Ishikawa (cell line): ENCODE measurements at regions not wholly inside any gene's neighbourhood (a gene's known extent, or its start where the extent isn't known, plus 50 kb on each side); places are given as distances from the start of the nearest gene placed in this dataset.

Experiments used
- CEBPB ChIP-seq: IDR thresholded peaks from 2 replicates; pipeline ENCODE4 v1.6.1; 2012
- CREB1 ChIP-seq: IDR thresholded peaks from 2 replicates; pipeline ENCODE4 v1.6.1; 2012; ENCODE audit warnings: low read depth
- EGR1 ChIP-seq: IDR thresholded peaks from 2 replicates; pipeline ENCODE4 v1.6.1; 2012
- EP300 ChIP-seq: IDR thresholded peaks from 2 replicates; pipeline ENCODE4 v1.6.1; 2012; ENCODE audit warnings: borderline replicate concordance
- FOXM1 ChIP-seq: IDR thresholded peaks from 2 replicates; pipeline ENCODE4 v1.6.1; 2012; ENCODE audit warnings: low read depth, borderline replicate concordance
- NFIC ChIP-seq: IDR thresholded peaks from 2 replicates; pipeline ENCODE4 v1.6.1; 2012
- RAD21 ChIP-seq: IDR thresholded peaks from 2 replicates; pipeline ENCODE4 v1.6.1; 2012; ENCODE audit warnings: low read depth
- TAF1 ChIP-seq: IDR thresholded peaks from 2 replicates; pipeline ENCODE4 v1.6.1; 2012; ENCODE audit warnings: low read depth, mild to moderate bottlenecking
- TCF12 ChIP-seq: IDR thresholded peaks from 2 replicates; pipeline ENCODE4 v1.6.1; 2012; ENCODE audit warnings: low read depth
- TEAD4 ChIP-seq: IDR thresholded peaks from 2 replicates; pipeline ENCODE4 v1.6.1; 2012
- YY1 ChIP-seq: IDR thresholded peaks from 2 replicates; pipeline ENCODE4 v1.6.1; 2012; ENCODE audit warnings: low read depth
- ZBTB7A ChIP-seq: IDR thresholded peaks from 2 replicates; pipeline ENCODE4 v1.6.1; 2012; ENCODE audit warnings: low read depth
- TF ChIP-seq, protein P1 (sequence below): IDR thresholded peaks from 2 replicates; pipeline ENCODE4 v1.6.1; 2012; ENCODE audit warnings: low read depth, mild to moderate bottlenecking
- TF ChIP-seq, protein P2 (sequence below): IDR thresholded peaks from 2 replicates; pipeline ENCODE4 v1.6.1; 2012
- TF ChIP-seq, protein P3 (sequence below): IDR thresholded peaks from 2 replicates; pipeline ENCODE4 v1.6.1; 2012

GRCh38 chr18:60624207-60624606 lies 251.6 kb upstream of the MC4R start:
- no peak for TF ChIP-seq EP300
- no peak for TF ChIP-seq TCF12
- no peak for TF ChIP-seq TAF1
- no peak for TF ChIP-seq TEAD4
- no peak for TF ChIP-seq CEBPB

GRCh38 chr18:60639836-60640235 lies 267.3 kb upstream of the MC4R start:
- no peak for TF ChIP-seq TCF12
- TF ChIP-seq ZBTB7A = no peak
- no peak for TF ChIP-seq EGR1
- TF ChIP-seq TEAD4 = no peak
- no peak for TF ChIP-seq NFIC
- TF ChIP-seq, protein P1, sequence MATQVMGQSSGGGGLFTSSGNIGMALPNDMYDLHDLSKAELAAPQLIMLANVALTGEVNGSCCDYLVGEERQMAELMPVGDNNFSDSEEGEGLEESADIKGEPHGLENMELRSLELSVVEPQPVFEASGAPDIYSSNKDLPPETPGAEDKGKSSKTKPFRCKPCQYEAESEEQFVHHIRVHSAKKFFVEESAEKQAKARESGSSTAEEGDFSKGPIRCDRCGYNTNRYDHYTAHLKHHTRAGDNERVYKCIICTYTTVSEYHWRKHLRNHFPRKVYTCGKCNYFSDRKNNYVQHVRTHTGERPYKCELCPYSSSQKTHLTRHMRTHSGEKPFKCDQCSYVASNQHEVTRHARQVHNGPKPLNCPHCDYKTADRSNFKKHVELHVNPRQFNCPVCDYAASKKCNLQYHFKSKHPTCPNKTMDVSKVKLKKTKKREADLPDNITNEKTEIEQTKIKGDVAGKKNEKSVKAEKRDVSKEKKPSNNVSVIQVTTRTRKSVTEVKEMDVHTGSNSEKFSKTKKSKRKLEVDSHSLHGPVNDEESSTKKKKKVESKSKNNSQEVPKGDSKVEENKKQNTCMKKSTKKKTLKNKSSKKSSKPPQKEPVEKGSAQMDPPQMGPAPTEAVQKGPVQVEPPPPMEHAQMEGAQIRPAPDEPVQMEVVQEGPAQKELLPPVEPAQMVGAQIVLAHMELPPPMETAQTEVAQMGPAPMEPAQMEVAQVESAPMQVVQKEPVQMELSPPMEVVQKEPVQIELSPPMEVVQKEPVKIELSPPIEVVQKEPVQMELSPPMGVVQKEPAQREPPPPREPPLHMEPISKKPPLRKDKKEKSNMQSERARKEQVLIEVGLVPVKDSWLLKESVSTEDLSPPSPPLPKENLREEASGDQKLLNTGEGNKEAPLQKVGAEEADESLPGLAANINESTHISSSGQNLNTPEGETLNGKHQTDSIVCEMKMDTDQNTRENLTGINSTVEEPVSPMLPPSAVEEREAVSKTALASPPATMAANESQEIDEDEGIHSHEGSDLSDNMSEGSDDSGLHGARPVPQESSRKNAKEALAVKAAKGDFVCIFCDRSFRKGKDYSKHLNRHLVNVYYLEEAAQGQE = no peak
- TF ChIP-seq TAF1 = no peak
- no peak for TF ChIP-seq EP300
- TF ChIP-seq, protein P2, sequence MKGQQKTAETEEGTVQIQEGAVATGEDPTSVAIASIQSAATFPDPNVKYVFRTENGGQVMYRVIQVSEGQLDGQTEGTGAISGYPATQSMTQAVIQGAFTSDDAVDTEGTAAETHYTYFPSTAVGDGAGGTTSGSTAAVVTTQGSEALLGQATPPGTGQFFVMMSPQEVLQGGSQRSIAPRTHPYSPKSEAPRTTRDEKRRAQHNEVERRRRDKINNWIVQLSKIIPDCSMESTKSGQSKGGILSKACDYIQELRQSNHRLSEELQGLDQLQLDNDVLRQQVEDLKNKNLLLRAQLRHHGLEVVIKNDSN = no peak
- TF ChIP-seq FOXM1 = no peak

GRCh38 chr18:60643009-60643408 lies 270.4 kb upstream of the MC4R start:
- TF ChIP-seq, protein P1 = no peak
- TF ChIP-seq EP300 = no peak
- TF ChIP-seq YY1 = no peak

- TF ChIP-seq YY1 (no peak), RAD21 (no peak), CEBPB (no peak), ZBTB7A (no peak), CREB1 (no peak), TEAD4 (no peak), FOXM1 (no peak), TAF1 (no peak), EP300 (no peak), EGR1 (no peak), NFIC (no peak), TCF12 (no peak)
- TF ChIP-seq, protein P3, sequence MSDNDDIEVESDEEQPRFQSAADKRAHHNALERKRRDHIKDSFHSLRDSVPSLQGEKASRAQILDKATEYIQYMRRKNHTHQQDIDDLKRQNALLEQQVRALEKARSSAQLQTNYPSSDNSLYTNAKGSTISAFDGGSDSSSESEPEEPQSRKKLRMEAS = no peak
- TF ChIP-seq, protein P2 = no peak
- TF ChIP-seq, protein P1 = no peak
Measured at GRCh38 chr18:60646725-60647124, 274.1 kb upstream of the MC4R start.

DNA sequence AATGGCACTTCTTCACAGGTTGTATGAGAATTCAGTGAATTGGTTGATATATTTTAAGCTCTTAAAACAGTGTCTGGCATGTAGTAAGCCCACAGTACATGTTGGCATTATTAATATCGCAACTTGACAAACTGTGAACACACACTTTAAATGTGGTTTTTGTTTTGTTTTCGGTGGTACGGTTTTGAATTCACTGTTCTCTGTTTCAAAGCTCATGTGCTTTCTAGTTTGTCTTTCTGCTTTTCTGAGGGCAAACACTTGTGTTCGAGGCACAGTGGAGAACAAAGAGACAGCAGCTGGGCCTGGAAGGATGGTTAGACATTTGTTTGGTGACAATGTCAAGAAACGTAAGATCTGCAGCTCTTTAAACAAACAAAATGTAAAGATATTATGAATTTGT lies 276.5 kb upstream of the MC4R start:
- TF ChIP-seq FOXM1 = no peak
- no peak for TF ChIP-seq YY1
- TF ChIP-seq, protein P2 = no peak
- TF ChIP-seq ZBTB7A = no peak
- TF ChIP-seq TCF12 = no peak
- TF ChIP-seq EGR1 = no peak
- no peak for TF ChIP-seq CEBPB
- TF ChIP-seq, protein P1 = no peak
- no peak for TF ChIP-seq RAD21
- TF ChIP-seq, protein P3 = no peak
- TF ChIP-seq EP300 = no peak
- TF ChIP-seq CREB1 = no peak
- no peak for TF ChIP-seq NFIC
